Liver (tissue), 7 donors: ENCODE measurements at regions not wholly inside any gene's neighbourhood (a gene's known extent, or its start where the extent isn't known, plus 50 kb on each side); places are given as distances from the start of the nearest gene placed in this dataset.

Source experiments
- DNase-seq: peaks from one replicate; pipeline ENCODE4 v3.0.0-alpha.2; 2017; ENCODE audit warnings: low spot score
- H3K27ac ChIP-seq, 2 donors: one replicate each; pipeline ENCODE4 v1.7.0; 2013; ENCODE audit warnings: inconsistent platforms in 2 of 2, low read length in 2 of 2, control low read depth in 1 of 2, low read depth in 1 of 2, mild to moderate bottlenecking in 1 of 2
- H3K27me3 ChIP-seq, 4 donors: one replicate each; pipeline versions ENCODE4 v1.6.1 to v1.7.0; 2013; ENCODE audit warnings: low read length in 3 of 4, inconsistent platforms in 1 of 4, mild to moderate bottlenecking in 1 of 4, moderate library complexity in 1 of 4; ENCODE audit not compliant: control insufficient read depth in 4 of 4, insufficient read depth in 4 of 4
- H3K36me3 ChIP-seq, 4 donors: one replicate each; pipeline versions ENCODE4 v1.6.1 to v1.7.0; 2013; ENCODE audit warnings: low read length in 3 of 4, mild to moderate bottlenecking in 3 of 4, low read depth in 1 of 4, moderate library complexity in 1 of 4; ENCODE audit not compliant: control insufficient read depth in 4 of 4, insufficient read depth in 3 of 4
- H3K4me1 ChIP-seq, 4 donors: one replicate each; pipeline versions ENCODE4 v1.6.1 to v1.7.0; 2013; ENCODE audit warnings: low read length in 3 of 4, mild to moderate bottlenecking in 3 of 4, moderate library complexity in 1 of 4; ENCODE audit not compliant: control insufficient read depth in 4 of 4, insufficient read depth in 4 of 4
- H3K4me3 ChIP-seq, 3 donors: one replicate each; pipeline versions ENCODE4 v1.6.1 to v1.7.0; 2013; ENCODE audit warnings: low read length in 3 of 3, control low read depth in 1 of 3, low read depth in 1 of 3, mild to moderate bottlenecking in 1 of 3
- H3K9ac ChIP-seq, 2 donors: one replicate each; pipeline ENCODE4 v1.7.0; 2013; ENCODE audit warnings: low read length in 2 of 2, mild to moderate bottlenecking in 2 of 2, moderate library complexity in 2 of 2, control low read depth in 1 of 2, low read depth in 1 of 2
- H3K9me3 ChIP-seq, 4 donors: one replicate each; pipeline versions ENCODE4 v1.6.1 to v1.7.0; 2013; ENCODE audit warnings: low read length in 3 of 4; ENCODE audit not compliant: control insufficient read depth in 4 of 4
- EGR1 ChIP-seq, 2 donors: IDR thresholded peaks; 2 replicates each; pipeline ENCODE4 v1.6.1; 2016 to 2018; ENCODE audit warnings: antibody characterized with exemption in 2 of 2, low read depth in 2 of 2
- GABPA ChIP-seq, 2 donors: IDR thresholded peaks in 1 of 2; conservative IDR thresholded peaks in 1 of 2; 2 replicates each; pipeline ENCODE4 v1.6.1; 2016; ENCODE audit warnings: antibody characterized with exemption in 2 of 2, mild to moderate bottlenecking in 1 of 2, moderate library complexity in 1 of 2
- HNF4A ChIP-seq, 2 donors: conservative IDR thresholded peaks; 2 replicates each; pipeline ENCODE4 v1.6.1; 2016; ENCODE audit warnings: antibody characterized with exemption in 2 of 2, mild to moderate bottlenecking in 2 of 2
- HNF4G ChIP-seq: IDR thresholded peaks from 2 replicates; pipeline ENCODE4 v1.6.1; 2016; ENCODE audit warnings: antibody characterized with exemption
- JUND ChIP-seq, 2 donors: IDR thresholded peaks; 2 replicates each; pipeline ENCODE4 v1.6.1; 2016; ENCODE audit warnings: antibody characterized with exemption in 2 of 2
- NR2F2 ChIP-seq: IDR thresholded peaks from 2 replicates; pipeline ENCODE4 v1.6.1; 2016; ENCODE audit warnings: antibody characterized with exemption
- RAD21 ChIP-seq, 2 donors: IDR thresholded peaks; 2 replicates each; pipeline ENCODE4 v1.6.1; 2016; ENCODE audit warnings: antibody characterized with exemption in 2 of 2, mild to moderate bottlenecking in 2 of 2
- RXRA ChIP-seq, 2 donors: IDR thresholded peaks; 2 replicates each; pipeline ENCODE4 v1.6.1; 2017 to 2018; ENCODE audit warnings: antibody characterized with exemption in 2 of 2, mild to moderate bottlenecking in 1 of 2
- SP1 ChIP-seq: IDR thresholded peaks from 2 replicates; pipeline ENCODE4 v1.6.1; 2018; ENCODE audit warnings: antibody characterized with exemption, mild to moderate bottlenecking
- WGBS: extraction: QIAGEN DNeasy Blood & Tissue Kit; methylation state at CpG from one replicate; pipeline ENCODE4 v1.1.7; 2013; 5-methylcytosine and 5-hydroxymethylcytosine counted together
- TF ChIP-seq, protein P1 (sequence below): IDR thresholded peaks from 2 replicates; pipeline ENCODE4 v1.6.1; 2016; ENCODE audit warnings: antibody characterized with exemption
- TF ChIP-seq, protein P2 (sequence below): IDR thresholded peaks from 2 replicates; pipeline ENCODE4 v1.6.1; 2016; ENCODE audit warnings: antibody characterized with exemption
- TF ChIP-seq, protein P3 (sequence below): IDR thresholded peaks from 2 replicates; pipeline ENCODE4 v1.6.1; 2016; ENCODE audit warnings: antibody characterized with exemption, mild to moderate bottlenecking
- donor health status: healthy.
- donor health status: healthy.
- donor health status: healthy.
- donor health status: healthy.

DNA sequence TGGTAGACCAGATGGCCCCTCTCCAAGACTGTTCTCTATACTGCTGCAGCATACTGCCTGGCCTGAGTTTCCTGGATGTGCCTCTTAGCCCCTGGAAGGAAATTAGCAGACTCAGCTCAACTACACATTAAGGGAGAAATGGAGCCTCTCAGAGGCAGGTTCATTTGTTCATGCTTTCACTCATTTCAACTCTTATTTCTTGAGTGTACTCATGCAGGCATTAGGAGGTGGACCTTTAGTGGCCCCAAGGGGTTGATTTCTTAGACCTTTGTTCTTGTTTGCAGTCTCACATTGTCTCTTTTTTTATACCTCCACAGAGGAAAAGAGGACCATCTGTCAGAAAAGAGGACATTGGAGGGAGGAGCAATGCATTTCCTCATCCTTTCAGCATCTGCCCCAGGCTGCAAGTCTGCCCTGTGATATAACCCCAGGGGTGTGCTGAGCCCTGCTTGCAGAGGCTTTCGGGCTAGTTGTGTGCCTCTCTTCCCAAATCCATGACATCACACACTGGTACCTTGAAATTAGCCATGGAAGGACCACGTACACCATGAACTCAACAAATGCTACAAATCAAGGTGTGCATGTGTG, 456.2 kb downstream of the CD83 start:
- Histone ChIP-seq H3K27ac (no peak overlapping the region), H3K4me3 (no peak overlapping the region), H3K4me1 (no peaks in the 10 kb centered on the region), H3K9me3 (no peaks in the 10 kb centered on the region), H3K27me3 (no peaks in the 10 kb centered on the region), H3K36me3 (no peaks in the 10 kb centered on the region), H3K9ac (no peak overlapping the region)
- WGBS = 92% methylated on average over 2 of the region's 2 CpGs
- DNase-seq = no peak
- TF ChIP-seq, protein P1, sequence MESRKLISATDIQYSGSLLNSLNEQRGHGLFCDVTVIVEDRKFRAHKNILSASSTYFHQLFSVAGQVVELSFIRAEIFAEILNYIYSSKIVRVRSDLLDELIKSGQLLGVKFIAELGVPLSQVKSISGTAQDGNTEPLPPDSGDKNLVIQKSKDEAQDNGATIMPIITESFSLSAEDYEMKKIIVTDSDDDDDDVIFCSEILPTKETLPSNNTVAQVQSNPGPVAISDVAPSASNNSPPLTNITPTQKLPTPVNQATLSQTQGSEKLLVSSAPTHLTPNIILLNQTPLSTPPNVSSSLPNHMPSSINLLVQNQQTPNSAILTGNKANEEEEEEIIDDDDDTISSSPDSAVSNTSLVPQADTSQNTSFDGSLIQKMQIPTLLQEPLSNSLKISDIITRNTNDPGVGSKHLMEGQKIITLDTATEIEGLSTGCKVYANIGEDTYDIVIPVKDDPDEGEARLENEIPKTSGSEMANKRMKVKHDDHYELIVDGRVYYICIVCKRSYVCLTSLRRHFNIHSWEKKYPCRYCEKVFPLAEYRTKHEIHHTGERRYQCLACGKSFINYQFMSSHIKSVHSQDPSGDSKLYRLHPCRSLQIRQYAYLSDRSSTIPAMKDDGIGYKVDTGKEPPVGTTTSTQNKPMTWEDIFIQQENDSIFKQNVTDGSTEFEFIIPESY = no peak
- TF ChIP-seq HNF4A (conservative IDR thresholded peaks at IDR 0.05) (no peak), GABPA (IDR thresholded peaks at IDR 0.05 in 1 of 2, conservative IDR thresholded peaks at IDR 0.05 in 1 of 2) (no peak), NR2F2 (no peak), JUND (IDR thresholded peaks at IDR 0.05) (no peak)
- TF ChIP-seq, protein P2, sequence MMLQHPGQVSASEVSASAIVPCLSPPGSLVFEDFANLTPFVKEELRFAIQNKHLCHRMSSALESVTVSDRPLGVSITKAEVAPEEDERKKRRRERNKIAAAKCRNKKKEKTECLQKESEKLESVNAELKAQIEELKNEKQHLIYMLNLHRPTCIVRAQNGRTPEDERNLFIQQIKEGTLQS = no peak

DNA sequence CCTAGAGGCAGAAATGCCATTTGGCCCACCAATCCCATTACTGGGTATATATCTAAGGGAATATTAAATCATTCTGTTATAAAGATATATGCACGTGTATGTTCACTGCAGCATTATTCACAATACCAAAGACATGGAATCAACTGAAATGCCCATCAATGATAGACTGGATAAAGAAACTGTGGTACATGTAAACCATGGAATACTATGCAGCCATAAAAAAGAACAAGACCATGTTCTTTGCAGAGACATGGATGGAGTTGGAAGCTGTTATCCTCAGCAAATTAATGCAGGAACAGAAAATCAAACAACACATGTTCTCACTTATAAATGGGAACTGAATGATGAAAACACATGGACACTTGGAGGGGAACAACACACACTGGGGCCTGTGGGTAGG, 458.4 kb downstream of the CD83 start:
- Histone ChIP-seq H3K27me3 (no peaks in the 10 kb centered on the region), H3K9me3 (no peaks in the 10 kb centered on the region), H3K27ac (no peak overlapping the region), H3K4me3 (no peak overlapping the region), H3K36me3 (no peaks in the 10 kb centered on the region), H3K9ac (no peak overlapping the region), H3K4me1 (no peaks in the 10 kb centered on the region)
- no peak for DNase-seq
- 95% methylated on average over 1 of the region's 1 CpG for WGBS
- no peak for TF ChIP-seq GABPA (IDR thresholded peaks at IDR 0.05 in 1 of 2, conservative IDR thresholded peaks at IDR 0.05 in 1 of 2)
- TF ChIP-seq, protein P1 = no peak

DNA sequence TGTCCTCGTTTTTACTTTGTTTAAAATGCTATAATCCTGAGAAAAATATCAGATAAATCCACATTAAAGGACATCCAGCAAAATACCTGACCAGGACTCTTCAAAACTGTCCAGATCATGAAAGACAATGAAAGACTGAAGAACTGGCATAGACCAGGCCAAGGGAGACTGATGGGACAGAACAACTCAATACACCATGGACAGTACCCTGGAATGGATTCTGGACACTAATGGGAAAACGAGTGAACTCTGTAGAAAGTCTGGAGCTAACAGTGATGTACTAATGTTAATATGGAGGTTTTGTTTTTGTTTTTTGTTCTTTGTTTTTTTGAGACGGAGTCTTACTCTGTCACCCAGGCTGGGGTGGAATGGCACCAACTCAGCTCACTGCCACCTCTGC, 461.4 kb downstream of the CD83 start:
- Histone ChIP-seq H3K27me3 (no peaks in the 10 kb centered on the region), H3K9me3 (no peaks in the 10 kb centered on the region), H3K36me3 (no peaks in the 10 kb centered on the region), H3K4me3 (no peak overlapping the region), H3K9ac (no peak overlapping the region), H3K27ac (no peak overlapping the region), H3K4me1 (no peaks in the 10 kb centered on the region)
- WGBS = 79% methylated on average over 3 of the region's 3 CpGs
- no peak for DNase-seq
- TF ChIP-seq HNF4G = no peak

DNA sequence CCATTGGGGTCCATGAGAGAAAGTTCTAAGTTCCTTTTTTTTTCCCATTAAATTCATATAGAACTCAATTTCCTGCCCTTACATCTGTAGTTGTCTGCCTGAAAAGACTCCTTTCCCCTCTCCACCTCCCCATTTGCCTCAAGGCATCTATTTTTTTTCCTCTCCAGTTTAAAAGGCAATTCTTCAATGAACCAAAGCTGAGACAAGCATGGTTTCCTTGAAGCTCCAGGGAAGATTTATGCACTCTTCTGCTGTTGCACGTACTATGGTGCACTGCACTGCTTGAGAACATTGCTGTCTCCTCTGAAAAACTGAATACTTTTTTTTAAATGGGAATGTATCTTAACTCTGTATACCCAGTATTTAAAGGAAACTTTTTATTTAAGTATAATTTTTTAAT, 465.2 kb downstream of the CD83 start:
- DNase-seq = no peak
- no peak overlapping the region for H3K4me3 ChIP-seq
- no peaks in the 10 kb centered on the region for H3K27me3 ChIP-seq
- H3K36me3 ChIP-seq = no peaks in the 10 kb centered on the region
- no peaks in the 10 kb centered on the region for H3K4me1 ChIP-seq
- no peak overlapping the region for H3K27ac ChIP-seq
- H3K9ac ChIP-seq = no peak overlapping the region
- H3K9me3 ChIP-seq = no peaks in the 10 kb centered on the region
- WGBS = 99% methylated on average over 1 of the region's 1 CpG
- TF ChIP-seq NR2F2 (no peak), RXRA (IDR thresholded peaks at IDR 0.05) (no peak), JUND (IDR thresholded peaks at IDR 0.05) (no peak), HNF4G (no peak), EGR1 (IDR thresholded peaks at IDR 0.05; ENCODE audit: low read depth in 2 of 2) (no peak), RAD21 (IDR thresholded peaks at IDR 0.05) (no peak), GABPA (IDR thresholded peaks at IDR 0.05 in 1 of 2, conservative IDR thresholded peaks at IDR 0.05 in 1 of 2) (no peak), SP1 (no peak)
- TF ChIP-seq, protein P3, sequence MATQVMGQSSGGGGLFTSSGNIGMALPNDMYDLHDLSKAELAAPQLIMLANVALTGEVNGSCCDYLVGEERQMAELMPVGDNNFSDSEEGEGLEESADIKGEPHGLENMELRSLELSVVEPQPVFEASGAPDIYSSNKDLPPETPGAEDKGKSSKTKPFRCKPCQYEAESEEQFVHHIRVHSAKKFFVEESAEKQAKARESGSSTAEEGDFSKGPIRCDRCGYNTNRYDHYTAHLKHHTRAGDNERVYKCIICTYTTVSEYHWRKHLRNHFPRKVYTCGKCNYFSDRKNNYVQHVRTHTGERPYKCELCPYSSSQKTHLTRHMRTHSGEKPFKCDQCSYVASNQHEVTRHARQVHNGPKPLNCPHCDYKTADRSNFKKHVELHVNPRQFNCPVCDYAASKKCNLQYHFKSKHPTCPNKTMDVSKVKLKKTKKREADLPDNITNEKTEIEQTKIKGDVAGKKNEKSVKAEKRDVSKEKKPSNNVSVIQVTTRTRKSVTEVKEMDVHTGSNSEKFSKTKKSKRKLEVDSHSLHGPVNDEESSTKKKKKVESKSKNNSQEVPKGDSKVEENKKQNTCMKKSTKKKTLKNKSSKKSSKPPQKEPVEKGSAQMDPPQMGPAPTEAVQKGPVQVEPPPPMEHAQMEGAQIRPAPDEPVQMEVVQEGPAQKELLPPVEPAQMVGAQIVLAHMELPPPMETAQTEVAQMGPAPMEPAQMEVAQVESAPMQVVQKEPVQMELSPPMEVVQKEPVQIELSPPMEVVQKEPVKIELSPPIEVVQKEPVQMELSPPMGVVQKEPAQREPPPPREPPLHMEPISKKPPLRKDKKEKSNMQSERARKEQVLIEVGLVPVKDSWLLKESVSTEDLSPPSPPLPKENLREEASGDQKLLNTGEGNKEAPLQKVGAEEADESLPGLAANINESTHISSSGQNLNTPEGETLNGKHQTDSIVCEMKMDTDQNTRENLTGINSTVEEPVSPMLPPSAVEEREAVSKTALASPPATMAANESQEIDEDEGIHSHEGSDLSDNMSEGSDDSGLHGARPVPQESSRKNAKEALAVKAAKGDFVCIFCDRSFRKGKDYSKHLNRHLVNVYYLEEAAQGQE = no peak
- TF ChIP-seq, protein P1 = no peak
